Medulla oblongata (tissue), 1 donor: ENCODE measurements at regions not wholly inside any gene's neighbourhood (a gene's known extent, or its start where the extent isn't known, plus 50 kb on each side); places are given as distances from the start of the nearest gene placed in this dataset.

Experiments used
- DNase-seq: peaks from one replicate; pipeline ENCODE4 v3.0.0-alpha.2; 2015; ENCODE audit errors: extremely low spot score

DNA sequence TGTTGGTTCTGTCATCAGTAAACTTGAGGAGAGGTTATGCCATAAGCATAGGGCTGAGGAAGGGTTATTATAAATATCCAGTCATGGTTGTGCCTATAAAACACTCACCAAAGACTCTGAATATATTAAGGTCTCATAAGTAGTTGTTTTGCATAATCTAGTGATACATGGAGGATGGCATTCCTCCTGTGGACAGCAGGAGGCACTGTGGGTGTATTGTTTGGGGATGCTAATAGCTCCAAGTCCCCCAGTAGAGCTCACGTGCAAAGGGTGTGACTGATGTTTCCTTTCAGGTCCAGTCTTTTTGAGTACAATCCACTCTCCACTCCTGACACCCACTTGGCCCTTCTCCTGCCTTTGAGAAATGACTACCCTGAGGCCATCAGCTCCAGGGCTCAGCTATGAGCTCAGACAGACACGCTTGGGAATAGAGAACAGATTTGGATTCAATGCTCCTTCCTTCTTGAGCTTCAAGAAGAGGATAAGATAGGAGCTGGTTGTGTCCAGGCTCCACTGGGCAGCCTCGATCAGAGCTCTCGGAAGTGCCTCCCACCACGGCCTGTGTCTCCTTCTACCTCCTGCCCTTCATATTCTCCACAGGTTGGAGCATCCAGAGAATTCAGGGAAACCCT, 85.2 kb upstream of the IGLL5 start:
- DNase-seq: no peak

DNA sequence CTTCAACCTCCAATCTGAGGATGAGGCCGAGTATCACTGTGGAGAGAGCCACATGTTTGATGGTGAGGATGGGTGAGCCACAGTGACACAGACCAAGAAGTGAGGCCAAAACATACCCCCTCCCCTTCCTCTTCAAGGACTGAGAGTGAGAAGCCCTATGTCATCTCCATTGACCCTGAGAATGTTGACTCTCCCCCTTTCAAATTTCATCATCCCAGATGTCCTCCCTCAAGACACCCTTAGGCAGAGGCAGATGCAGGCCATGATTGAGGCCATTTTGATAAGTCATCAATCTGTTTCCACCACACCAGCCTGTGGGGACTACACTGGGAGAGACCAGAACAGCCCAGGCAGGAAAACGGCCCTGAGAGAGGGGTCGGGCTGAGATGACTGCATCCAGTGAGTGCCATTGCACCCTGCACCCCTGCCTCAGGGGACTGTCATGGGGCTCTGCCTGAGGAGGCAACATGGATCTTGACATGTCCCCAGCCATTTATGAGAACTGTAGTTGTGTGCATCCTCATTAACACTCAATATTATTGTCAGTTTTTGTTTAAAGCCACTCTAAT, 84.2 kb upstream of the IGLL5 start:
- DNase-seq: no peak

DNA sequence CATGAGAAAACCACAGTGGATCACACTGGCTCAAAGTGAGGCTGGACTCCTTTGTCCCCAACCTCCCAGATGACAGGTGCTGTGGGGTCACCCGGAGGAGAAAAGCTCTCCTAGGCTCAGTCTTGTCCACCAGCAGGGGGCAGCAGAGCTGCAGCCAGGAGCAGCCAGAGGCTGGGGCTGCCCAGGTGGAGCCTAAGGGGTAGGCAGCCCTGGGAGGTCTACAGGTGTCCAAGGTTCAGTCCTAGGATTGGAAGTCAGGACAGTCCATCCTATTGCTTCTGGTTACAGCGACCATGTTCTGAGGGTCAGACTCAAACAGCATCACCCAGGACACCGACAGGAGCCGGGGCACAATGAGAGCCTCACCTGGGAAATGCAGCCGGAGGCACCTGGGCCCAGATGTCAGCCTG, 77.6 kb upstream of the IGLL5 start:
- peak; percentile 38 for DNase-seq

DNA sequence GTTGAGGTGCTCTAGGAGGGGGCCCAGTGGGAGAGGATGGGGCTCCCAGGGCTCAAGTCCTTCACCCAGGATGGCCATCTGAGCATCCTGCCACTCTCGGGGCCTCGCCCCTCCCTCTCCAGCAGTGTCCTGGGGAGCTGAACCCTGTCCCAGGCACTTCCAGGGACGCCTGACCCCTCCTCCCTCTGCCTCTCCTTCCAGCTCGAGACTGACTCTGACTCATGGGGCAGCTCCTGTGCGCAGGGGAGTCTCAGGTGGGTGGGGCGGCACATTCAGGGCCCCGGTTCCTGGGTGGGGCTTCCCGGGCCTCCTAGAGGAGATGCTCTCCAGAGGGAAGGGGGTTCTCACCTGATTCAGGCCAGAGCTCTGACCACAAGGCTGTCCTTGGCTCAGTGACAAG, 77.1 kb upstream of the IGLL5 start:
- no peak for DNase-seq

DNA sequence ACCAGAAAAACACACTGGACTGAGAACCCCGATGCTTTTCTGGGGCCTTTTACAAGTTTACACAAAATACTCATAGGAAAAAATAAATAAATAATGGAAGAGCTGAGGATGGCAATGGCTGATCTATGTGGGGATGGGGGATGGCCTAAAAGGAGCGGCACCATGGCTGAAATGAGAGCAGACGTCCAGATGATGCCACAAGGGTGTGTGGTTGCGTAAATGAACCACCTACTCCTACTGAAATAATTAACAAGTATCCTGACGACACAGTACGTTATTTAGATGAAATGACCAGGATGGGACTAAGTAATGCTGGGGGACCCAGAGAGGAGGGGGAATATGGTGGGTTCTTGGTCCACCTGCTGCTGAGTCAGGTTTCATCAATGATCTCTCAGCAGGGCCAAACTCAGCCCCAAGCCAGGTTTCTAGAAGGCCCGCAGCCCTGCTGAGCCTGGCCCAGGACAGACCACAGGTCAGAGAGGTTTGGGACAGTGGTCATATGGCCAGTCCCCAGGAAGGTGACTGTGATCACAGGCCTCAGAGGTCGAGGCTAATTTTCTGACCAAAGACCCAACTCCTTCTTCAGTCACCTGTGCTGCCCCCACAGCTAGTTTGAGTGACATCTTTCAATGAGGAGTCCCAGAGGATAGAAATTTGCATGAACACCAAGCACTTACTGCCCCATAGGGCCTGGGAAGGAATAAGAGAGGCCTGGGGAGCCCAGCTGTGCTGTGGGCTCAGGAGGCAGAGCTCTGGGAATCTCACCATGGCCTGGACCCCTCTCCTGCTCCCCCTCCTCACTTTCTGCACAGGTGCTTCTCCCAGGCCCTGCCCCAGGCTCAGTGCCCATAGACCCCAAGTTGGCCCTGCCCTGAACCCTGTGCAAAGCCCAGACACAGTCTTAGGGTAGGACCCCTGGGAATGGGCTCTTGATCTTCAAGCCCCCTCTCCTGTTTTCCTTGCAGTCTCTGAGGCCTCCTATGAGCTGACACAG, 76.3 kb upstream of the IGLL5 start:
- DNase-seq: no peak

DNA sequence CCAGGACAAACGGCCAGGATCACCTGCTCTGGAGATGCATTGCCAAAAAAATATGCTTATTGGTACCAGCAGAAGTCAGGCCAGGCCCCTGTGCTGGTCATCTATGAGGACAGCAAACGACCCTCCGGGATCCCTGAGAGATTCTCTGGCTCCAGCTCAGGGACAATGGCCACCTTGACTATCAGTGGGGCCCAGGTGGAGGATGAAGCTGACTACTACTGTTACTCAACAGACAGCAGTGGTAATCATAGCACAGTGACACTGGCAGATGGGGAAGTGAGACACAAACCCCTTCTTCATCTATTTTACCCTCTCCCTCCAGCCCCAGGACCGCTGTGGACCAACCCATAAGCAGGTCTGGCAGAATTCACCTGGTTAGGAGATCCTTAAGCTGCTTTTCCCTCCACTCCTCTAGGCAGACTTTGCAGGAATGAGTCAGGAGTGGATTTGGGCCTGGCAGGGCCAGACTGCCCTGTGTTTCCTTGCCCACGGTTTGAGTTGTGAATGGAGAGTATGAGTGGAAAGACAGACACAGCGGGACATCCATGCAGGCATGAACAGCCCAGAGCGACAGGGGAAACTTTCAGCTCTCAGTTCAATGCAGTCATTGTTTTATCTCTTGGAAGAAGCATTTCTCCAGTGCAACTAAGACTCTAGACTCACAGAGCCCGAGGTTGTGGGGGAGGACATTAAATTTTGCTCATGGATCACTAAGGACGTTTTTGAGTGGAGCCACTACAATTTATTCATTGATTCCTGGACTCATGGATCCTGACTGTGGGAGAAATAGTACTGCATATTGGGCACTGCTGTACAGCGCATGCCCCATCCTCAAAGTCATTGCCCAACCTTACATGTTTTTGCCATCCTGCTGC, 75.3 kb upstream of the IGLL5 start:
- no peak for DNase-seq

DNA sequence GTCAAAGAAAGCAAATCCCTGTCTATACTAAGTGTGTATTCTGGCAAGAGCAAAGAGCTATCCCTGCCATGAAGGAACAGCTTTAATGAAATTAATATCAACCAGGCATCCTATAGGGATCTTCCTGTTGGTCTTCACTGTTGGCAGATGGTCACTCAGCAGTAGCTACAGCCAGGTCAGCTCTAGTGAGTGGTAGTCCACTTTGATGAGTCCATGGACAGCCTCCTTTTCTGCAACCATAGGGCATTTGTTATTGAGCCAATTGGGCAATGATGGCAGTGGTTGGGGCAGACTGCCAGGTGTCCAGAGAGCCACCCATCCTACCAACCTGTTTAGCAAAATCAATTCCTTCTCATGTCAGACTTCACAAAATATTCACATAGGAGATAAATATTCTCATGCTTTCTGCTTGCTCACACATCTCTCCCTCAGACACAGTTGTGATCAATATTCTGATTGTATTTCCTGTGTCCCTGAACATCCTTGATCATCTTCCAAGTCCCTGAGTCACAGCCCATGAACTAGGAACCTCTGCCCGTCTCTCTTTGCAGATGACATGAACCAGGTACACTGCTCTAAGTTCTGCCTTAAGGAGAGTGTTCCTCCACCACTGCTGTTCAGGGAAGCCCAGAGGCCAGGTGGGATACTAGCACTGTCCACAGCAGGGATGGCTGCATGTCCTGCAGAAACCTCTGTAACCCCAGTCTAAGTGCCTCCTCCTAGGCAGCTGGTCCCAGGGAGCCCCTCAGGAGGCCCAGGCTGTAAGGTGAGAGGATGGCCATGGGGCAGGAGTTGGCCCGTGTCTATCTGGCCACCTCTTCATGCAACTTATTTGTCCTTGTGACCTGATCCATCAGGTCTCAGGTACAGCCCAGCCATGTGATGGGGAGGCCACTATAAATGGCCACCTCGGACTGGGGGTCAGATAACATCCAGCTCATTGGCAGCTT, 74.2 kb upstream of the IGLL5 start:
- DNase-seq: no peak

DNA sequence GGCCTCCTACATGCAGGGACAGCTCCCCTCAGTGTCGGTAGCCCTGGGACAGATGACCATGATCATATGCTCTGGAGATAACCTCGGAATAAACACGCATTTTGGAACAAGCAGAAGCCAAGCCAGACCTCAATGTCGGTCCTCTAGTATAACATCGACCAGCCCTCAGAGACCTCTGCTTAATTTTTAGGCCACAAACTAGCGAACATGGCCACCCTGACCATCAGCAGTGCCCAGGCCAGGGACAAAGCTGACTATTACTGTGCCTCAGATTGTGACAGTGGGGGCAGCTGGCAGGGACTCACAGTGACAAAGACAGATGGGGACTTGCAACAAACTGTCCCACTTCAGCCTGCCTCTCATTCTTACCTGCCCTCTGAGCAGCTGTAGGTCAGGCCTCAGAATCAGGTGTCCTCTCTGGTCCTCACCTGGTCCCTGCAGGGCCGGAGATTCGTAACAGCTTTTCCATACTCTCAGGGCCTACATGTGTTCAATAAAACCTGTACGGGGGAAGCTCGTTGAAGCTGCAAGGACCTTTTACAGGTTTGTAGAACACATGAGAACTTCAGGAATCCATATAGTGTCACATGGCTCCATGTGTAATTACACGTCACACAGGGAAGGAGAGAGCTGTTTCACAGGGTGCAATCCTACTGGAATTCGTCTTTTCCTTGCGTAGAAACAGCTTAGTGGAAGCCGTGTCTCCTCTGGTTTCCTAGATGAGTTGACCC, 72.8 kb upstream of the IGLL5 start:
- DNase-seq: no peak

DNA sequence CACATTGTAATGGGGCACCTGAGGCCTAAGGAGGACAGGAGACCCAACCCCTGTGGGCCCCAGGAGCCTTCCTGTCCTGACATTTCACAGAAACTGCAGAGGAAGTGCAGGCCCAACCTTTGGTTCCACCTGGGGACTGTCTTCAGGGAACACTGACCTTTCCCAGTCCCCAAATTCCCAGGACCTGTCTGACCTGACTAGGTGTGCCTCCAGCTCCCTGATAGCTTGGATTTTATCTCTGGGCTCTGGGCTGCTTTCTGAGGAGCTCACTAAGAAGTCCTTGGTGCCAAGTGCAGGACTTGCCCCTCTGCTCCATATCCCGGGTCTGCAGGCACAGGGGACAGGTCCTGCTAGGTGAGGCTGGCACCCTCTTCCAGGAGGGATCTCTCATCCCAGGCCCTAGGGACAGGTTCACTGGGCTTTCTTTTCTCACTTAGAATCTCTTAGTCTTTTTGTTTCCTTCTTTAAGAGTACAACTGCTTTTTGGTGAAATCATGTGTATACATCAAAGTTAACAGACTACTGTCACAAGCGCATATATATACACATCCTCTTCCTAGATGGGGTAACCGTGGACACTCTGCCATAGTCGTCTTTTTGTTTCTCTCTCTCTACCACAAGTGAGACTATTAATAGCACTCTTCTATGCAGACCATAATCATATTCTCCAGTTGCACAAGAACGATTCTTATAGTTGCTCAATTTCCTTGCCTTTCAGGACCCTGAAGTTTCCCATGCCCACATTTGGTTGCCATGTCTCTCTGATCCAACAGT, 72.0 kb upstream of the IGLL5 start:
- DNase-seq: no peak

DNA sequence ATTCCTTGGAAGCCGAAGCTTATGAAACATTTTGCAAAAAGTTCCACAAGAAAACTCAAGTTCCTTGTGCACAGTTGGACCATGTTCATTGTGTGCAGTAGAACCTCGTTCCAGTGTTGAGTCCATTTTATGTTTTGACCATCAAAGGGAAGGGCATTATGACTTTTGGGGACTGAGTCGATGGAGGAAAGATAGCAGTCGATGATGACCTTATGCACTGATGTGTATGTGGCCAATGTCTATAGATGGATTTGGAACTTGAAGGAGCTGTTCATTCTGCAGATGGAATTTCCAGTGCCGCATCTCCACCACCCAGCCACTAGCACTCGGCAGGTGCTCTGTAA, 71.5 kb upstream of the IGLL5 start:
- no peak for DNase-seq

DNA sequence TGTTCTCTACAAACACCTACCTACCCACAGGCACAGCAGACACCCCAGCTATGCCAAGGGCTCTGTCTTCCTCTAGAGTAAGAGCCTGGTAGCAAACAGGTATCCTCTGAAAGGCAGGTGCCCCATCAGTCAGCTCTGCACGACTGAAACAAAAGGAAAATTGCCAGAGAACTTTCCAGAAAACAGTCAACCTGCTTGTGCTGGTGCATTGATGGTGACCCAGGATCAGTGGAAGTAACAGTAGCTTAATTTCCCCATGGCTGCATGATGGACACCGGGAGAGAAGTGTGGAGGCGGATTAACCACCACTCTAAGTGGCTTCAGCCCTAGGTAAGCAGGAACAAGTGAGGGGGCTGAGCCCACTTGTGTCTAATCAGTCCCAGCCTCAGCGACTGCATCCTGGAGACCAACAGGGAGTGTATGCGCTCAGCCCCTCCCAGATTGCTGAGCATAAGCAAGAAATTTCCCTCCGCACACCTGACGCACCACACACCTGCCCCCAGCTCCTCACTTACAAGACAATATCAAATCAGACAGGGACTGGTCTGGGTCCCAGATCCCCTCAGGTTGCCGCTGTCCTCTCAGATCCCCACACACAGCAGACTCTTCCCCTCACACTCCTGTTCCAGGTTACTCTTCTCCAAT, 70.7 kb upstream of the IGLL5 start:
- no peak for DNase-seq

DNA sequence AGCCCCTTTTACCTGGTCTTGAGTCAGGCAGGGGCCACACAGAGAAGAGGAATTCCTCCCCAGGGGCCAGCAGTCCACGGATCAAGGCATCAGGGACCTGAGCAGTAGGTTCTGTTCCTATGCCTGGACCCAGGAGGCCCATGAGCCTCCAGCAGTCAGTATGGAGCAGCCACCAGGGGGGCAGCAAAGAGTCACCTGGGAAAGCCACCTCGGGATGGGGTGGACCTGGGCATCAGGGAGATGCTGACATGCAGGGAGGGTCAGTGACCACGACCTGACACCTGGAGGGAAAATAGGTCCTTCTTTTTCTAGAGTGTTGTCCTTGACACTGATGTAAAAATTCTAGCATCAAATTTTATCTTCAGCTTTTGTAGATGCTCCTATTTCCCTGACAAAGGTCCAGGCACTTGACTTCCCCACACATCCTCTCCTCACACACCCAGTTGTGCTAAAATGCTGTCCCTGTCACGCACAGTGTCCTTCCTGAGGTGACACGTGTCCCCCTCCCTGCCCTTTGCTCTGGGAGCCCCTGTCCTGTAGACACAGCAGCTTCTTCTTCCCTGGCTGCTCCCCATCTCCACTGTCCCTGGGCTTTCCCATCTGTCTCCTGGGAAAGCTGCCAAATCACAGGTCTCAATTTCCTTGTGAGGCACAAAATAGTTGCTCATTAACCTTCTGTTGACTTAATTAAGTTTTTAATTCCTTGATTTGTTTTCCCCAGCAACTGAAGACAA, 70.0 kb upstream of the IGLL5 start:
- DNase-seq: no peak

DNA sequence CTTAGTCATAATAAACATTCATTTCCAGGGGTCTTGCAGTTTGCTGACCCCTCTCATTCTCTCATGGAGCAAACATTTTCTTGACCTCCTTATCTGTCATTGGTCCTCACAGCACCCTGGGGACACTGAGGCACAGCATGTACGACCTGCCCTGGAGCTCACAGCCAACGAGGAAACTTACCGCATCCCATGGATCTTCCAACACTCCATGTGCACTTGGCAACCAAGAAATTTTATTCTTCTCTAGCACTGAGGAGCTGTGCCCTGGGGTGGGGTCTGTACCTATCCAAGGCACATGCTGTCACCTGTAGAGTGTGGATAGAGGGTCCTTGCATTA, 69.4 kb upstream of the IGLL5 start:
- DNase-seq: no peak

DNA sequence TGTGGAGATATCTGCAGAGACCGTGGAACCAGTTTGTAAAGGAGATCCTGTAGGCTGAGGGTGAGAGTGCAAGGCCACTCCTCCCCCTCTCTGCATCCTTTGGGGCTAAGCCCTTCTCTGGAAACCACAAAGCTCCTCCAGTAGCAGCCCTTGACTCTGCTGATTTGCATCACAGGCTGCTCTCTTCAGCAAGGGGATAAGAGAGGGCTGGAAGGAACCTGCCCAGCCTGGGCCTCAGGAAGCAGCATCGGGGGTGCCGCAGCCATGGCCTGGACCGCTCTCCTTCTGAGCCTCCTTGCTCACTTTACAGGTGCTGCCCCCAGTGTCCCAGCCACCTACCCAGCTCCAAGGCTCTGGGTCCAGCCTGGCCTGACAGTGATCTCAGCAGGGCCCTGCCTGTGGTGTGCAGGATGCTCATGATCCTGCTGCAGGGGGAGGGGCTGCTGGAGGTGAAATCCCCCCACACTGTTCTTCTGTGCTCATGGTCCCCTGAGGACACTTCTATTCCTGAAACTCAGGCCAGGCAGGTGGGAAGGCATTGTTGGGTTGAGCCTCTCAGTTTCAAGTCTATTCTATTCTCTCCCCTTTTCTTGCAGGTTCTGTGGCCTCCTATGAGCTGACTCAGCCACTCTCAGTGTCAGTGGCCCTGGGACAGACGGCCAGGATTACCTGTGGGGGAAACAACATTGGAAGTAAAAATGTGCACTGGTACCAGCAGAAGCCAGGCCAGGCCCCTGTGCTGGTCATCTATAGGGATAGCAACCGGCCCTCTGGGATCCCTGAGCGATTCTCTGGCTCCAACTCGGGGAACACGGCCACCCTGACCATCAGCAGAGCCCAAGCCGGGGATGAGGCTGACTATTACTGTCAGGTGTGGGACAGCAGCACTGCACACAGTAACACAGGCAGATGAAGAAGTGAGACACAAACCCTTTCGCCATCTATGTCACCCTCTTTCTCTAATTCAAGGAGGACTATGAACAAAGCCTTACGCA, 68.5 kb upstream of the IGLL5 start:
- DNase-seq: no peak

DNA sequence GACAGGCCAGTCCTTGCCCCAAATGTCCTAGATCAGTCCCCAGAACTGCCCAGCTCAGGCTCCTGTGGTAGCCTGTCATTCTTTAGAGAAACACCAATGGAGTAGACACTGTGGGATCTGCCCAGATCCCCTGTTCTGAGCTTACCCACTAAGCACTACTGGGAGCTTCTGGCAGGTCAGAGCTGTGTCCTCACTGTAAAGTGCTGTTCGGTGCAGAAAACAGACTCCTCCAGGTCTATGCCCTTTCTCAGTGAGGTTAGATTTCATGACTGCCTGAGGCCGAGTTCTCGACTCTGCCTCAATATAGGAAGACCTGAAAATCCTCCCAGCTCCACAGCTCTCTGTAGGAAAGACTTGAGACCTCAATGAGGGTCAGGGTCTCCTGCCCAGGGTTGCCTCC, 67.5 kb upstream of the IGLL5 start:
- DNase-seq: no peak

DNA sequence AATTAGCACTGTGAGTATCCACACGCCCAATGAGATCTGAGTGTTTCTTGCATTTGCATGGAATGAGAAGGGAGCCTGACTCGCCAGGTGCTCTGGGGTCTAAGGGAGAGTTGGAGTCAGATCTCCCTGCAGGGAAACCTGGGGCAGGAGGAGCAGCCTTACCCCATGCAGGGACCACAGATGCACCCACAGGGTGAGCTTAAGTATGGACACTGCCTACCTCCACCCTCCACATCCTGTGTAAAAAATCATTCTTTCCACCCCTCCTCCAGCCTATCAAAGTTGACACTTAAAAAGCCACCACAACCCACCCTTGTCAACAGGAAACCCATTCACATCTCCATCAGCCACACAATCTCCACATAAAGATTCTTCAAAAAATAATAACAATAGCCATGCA, 67.0 kb upstream of the IGLL5 start:
- no peak for DNase-seq

DNA sequence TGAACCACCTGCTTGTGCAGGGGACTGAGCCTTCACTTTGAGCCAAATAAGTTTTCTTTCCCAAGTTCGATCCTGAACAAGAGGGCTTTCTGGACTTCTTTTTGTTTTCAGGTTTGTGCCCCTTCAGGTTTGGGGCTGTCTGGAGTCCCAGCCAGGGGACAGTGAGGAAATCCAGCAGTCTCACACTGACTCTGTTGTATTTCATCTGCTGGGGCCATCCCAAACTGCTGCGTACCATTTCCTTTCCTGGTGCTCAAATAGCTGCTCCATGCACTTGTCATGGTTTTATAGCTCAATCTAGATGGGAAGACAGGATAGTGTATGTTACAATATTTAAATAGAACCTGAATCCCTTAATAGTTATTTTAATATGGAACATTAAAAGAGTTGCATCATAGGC, 66.3 kb upstream of the IGLL5 start:
- DNase-seq: no peak
